DMS 273 treated with DMSO at 0.1 percent for 48 hours (cell line): ENCODE measurements at regions not wholly inside any gene's neighbourhood (a gene's known extent, or its start where the extent isn't known, plus 50 kb on each side); places are given as distances from the start of the nearest gene placed in this dataset.
A peak's percentile ranks its signal among the peaks of the same experiment; 100 is the strongest.

ENCODE experiments used
- DNase-seq: peaks from one replicate; lab custom pipeline; 2025; lab: John Stamatoyannopoulos, UW

DNA sequence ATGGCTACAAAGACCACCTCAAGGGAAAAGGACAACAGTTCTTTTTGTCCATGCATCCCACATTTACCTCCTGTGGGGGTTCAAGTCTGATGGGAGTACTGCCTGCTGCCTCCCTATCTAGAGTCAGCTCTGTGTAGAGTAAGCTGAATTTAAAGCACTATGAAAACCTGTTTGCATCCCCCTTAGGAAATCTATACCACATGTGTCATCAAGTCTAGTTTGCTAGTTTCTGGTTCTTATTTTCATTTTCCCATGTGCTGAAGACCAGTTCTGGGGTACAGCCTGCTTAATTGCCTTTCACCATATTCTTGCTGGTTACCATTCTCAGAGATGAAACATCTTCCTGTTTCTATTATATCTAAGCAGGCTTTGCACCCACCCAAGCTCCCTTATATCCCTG lies 470.3 kb downstream of the MBD2 start:
- DNase-seq, result no peak

DNA sequence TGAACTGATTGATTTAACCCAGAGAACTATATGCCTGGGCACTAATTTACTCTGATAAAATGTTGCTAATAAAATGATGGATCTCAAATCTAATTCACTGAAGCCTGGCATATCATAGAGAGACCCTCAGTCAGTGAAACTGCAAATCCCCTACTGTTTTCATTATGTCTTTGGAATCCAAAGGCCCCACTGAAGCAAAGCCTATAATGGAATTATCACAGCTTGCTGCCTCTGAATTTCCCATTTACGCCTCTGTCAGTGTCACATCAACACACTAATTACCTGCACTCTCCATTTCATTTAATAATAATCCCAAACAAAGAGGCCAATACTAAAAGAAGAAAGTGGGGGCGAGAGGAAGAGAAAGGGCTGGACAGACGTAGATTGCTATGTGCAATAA lies 470.9 kb downstream of the MBD2 start:
- no peak for DNase-seq

GRCh38 chr18:53752781-53753367 lies 471.6 kb downstream of the MBD2 start:
- DNase-seq, result no peak

GRCh38 chr18:53749766-53750165 lies 474.7 kb downstream of the MBD2 start:
- DNase-seq, result no peak

- no peak for DNase-seq
These were observed 476.8 kb downstream of the MBD2 start for GRCh38 chr18:53747663-53748160.

DNA sequence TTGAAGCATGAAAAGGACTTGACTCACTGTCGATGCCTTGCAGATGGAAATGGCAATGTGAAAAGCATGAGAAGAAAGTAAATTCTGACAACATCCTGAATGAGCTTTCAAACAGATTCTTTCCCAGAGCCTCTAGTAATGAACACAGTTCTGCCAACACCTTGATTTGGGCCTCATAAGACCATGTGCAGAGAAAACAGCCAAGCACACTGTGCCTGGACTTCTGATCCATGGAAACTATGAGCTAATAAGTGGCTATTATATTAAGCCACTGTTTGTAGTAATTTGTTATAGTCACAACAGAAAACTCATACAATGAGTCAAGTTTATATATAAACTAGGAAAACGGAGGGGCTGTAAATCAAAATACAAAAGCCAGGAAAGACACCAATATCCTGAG lies 477.3 kb downstream of the MBD2 start:
- no peak for DNase-seq

DNA sequence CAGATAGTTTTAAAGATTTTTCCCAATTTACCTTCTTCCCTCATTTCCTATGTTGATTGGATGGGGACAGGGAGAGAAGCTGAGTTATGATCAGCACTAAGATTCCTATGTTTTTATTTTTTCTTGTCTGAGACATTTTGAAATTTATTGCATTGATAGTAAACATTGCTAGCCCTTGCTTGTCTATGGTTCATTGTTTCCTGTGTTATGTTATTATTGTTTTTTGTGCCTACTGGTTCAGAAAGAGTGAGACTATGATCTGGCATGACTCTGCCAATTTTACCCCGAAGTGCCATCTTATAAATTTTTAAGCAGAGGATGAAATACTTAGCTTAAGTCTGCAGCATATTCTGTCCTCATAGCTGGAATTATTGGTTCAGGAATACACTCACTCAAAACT lies 478.5 kb downstream of the MBD2 start:
- DNase-seq, result no peak

DNA sequence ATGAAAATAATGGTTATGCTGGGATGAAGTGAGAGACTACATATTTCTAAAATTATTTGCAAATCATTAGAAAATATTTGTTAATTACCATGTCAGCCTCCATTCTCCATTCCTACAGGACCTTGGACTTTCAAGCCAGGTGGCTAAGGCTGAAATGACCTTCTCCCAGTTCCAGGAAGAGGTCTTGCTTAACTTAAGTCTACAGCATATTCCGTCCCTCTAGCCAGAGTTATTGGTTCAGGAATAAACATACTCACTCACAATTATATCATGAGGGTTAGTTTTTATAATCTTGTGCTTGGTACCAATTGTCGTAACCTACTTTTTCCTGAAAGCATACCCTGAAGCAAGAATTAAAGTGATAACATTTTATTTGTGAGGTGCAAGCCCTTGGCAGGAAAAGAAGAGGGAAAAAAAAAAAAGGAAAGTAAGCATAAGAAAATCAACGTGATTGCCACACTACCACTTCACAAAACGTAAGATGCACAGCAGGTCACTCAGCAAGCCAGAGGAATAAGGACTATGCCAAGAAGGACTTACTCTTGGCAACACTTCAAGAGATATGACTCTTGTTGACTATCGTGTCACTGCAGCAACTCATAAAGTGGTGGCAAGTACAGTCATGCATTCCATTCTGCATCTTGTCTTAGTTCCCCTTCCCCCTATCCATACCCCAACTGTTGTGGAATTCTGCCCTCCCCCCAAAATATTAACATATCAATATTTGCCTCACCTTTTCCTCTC lies 479.1 kb downstream of the MBD2 start:
- DNase-seq, result no peak

GRCh38 chr18:53739700-53740099 lies 484.8 kb downstream of the MBD2 start:
- DNase-seq, result no peak

- no peak for DNase-seq
These were observed 488.9 kb downstream of the MBD2 start for GRCh38 chr18:53735526-53735925.

DNA sequence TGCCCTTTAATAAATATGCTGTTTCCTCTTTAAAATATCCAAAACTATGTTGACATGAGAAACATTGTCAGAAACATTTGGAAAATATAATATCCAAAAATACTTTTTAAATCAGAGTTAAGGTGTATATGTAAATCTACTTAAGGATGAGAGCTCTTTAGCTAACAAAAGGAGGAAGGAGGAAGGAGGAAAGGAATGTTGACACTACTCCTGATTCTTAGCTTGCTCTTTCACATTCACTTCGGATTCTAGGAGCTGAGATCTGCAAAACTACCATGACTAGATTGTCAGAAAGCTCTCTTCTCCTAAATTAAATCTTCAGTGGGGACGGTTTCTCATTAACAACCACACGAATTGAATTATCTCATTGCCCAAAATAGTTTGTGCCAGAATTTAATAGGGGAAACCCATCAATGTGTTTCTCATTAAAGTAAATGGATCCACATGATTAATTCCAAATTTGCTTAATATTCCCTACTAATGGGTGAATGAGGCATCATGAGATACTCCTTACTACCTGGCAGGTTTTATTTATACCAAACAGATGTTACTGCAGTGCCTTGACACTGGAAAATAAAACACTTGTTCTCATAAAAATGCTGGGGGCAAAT lies 509.1 kb downstream of the MBD2 start:
- no peak for DNase-seq

GRCh38 chr18:53710080-53710479 lies 514.4 kb downstream of the MBD2 start:
- no peak for DNase-seq

DNA sequence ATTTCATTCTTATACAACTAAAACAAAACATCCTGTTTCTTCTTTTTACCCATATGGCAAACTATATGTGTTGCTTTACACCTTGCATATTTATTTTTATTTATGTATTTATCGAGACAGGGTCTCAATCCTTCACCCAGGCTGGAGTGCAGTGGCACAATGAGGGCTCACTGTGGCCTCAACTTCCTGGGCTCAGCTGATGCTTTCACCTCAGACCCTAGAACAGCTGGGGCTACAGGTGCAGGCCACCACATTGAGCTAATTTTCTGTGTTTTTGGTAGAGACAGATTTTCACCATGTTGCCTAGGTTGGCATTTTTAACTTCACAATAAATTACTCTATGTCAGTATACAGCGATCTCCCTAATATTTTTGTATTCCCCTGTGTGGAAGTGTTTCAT lies 522.0 kb downstream of the MBD2 start:
- no peak for DNase-seq

DNA sequence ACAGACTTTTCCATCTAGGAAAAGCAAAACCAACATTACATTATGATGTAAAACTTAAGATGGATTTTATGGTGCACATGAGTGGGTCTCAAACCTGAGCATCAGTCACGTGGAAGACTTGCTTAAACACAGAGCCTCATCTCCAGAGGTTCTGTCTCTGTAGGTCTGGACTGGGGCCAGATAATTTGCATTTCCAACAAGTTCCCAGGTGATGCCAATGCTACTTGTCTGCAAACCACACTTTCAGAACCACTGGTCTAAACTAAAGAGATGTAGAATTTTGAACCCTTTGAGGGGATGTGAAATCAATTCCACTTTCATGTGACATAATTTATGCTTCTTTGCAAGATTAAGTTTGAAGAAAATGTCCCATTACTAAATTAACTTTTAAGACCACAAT lies 522.8 kb downstream of the MBD2 start:
- DNase-seq, result no peak

DNA sequence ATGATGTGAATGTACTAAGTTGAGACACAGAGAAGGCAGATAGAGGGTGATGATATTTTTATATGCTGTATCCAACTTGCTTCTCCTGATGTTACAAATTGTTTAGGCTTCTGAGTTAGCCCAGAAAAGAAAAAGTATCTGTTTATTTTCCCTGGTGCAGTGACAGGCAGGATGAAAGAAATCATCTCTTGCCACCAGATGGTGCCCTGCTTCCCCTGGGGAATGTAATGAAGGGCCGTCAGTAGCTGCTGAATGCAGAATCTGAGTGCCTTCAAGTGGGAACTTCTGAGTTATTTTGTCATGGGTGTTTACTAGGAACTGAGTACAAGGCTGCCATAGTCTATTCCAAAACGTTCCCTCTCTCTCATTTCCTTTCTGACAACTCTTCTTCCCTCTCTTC lies 525.6 kb downstream of the MBD2 start:
- peak; percentile 36 for DNase-seq

DNA sequence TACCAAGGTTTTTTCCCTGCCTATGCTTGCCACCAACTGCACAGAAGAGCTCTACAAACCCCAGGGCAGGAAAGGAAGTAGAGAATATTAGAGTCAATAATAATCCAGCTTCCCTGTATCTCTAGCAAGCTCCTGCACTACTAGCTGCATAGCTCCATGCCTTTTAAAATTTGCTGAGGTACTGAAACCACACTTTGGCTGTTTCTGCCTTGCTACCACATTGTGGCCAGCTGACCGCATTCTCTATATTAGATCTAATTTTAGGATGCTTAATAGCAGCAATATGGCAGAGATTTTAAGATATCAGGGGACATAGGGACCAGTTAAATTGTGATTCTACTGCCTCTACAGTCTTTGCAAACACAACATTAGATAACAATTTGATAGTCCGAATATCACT lies 534.6 kb downstream of the MBD2 start:
- no peak for DNase-seq

DNA sequence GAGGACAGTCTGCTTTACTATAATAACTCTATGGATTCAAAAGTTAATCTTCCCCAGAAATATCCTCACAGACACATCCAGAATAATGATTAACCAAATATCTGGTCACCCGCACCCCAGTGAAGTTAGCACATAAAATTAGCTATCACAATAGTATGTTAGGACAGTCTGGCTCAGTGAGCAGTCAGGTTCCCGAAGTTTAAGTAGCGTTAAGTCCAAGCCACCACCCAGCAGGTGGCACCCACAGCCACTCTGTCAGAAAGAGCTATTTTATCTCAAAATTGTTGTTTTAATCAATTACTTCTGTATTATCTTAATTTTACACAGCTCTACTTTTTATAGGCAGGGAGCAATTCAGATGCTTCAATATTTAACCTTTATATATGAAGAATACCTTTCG lies 537.5 kb downstream of the MBD2 start:
- DNase-seq, result no peak

DNA sequence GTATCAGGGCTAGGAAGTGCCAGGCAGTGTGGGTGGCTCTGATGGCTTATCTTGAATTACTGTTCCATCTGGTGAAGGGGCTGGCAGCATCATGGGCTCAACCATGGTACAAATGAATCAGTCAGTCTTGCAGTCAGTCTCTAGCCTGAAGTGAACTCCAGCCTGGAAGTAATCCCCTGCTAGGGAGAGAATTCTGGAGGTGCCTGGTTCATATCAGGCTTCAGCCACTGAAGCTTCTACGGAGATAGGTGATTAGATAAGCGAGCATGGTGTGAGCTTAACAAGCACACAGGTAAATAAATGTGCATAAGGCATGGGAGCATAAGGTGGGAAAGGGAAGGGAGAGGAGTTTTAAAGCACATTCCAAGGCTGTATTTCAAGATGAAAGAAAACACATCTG lies 541.7 kb downstream of the MBD2 start:
- DNase-seq, result no peak

- no peak for DNase-seq
These were observed 547.0 kb downstream of the MBD2 start for GRCh38 chr18:53677480-53677879.

DNA sequence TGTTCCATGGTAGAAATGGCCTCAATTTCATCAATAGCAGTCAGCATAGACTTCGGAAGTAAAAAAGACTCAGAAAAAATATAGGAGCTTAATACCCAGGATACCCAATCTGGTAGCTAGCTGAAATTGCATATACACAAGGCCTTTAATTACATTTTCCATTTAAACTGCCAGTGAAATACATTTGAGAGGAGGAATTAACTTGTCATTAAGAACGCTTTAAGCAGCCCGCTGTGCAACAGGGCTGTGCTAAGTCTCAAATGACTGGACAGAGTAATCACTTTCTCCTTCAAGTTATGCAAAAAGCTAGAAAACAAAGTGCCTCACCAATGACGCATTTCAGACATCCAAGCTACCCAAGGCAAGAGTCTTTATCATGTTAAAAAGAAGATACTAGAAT lies 558.8 kb downstream of the MBD2 start:
- no peak for DNase-seq

- no peak for DNase-seq
These were observed 559.9 kb downstream of the MBD2 start for GRCh38 chr18:53664575-53664974.

- no peak for DNase-seq
These were observed 564.2 kb downstream of the MBD2 start for GRCh38 chr18:53660306-53660705.

DNA sequence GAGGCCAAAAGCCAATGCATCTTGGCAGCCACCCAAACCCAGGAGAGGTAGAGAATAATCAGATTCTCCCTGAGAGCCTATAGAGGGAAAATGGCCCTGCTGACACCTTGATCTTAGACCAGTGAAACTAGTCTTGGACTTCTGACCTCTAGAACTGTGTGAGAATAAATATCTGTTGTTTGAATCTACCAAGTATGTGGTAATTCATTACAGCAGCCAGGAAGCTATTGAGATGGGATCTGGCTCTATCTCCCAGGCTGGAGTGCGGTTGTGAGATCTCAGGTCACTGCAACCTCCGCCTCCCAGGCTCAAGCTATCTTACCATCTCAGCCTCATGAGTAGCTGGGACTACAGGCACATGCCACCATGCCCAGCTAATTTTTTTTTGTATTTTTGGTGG lies 567.2 kb downstream of the MBD2 start:
- no peak for DNase-seq

GRCh38 chr18:53649621-53650020 lies 574.8 kb downstream of the MBD2 start:
- DNase-seq, result no peak
